NCI-H128 (cell line): ENCODE measurements at regions not wholly inside any gene's neighbourhood (a gene's known extent, or its start where the extent isn't known, plus 50 kb on each side); places are given as distances from the start of the nearest gene placed in this dataset.
"Not testable (repeated sequence)": the region's sequence is repeated elsewhere in the genome, so short reads cannot be mapped to it uniquely, and the experiment has no call there.

Experiments used
- DNase-seq: peaks from one replicate; lab custom pipeline; 2025; ENCODE audit not compliant: unreplicated experiment; lab: John Stamatoyannopoulos, UW

- no peak for DNase-seq
Measured at GRCh38 chr1:181324797-181325616, 158.3 kb upstream of the CACNA1E start.

- DNase-seq, result not testable (repeated sequence)
Measured at GRCh38 chr1:181325765-181326164, 157.6 kb upstream of the CACNA1E start.

DNA sequence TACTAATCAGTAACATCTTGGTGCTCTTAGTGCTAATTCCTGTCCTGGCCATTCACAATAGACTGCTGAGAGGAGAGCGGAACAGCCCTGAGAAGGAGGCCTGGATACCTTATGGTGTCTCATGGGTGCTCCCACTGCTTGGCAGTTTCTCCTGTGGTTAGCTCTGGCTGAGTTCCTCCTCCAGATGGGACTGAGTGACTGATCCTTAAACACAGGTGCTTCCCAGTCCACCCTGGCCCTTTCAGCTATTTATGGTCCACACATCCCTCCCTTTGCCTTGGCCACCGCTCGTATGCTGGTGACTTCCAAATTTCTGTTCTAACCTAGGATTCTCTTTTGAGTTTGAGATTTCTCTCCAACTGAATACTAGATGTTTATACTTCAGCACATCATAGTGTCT is 157.0 kb upstream of the CACNA1E start:
- no peak for DNase-seq

- DNase-seq, result no peak
Measured at GRCh38 chr1:181327796-181328195, 155.5 kb upstream of the CACNA1E start.

DNA sequence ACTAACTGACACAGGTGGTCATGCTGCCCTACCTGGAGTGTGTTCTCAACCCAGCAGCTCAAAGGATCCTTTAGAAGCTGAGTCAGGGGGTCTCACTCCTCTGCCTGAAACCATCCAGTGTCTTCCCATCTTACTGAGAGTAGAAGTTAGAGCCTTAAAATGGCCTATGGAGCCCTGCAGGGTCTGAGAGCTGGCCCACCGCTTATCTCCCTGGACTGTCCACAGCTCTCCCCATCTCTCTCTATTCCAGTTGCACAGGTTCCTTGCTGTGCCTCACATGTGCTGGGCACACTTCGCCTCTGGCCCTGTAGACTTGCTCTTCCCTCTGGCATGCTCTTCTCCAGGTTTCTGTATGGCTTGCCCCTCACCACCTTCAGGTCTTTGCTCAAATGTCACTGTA is 148.6 kb upstream of the CACNA1E start:
- no peak for DNase-seq

GRCh38 chr1:181335631-181336030 is 147.7 kb upstream of the CACNA1E start:
- no peak for DNase-seq

- no peak for DNase-seq
Measured at GRCh38 chr1:181341026-181341632, 142.2 kb upstream of the CACNA1E start.

DNA sequence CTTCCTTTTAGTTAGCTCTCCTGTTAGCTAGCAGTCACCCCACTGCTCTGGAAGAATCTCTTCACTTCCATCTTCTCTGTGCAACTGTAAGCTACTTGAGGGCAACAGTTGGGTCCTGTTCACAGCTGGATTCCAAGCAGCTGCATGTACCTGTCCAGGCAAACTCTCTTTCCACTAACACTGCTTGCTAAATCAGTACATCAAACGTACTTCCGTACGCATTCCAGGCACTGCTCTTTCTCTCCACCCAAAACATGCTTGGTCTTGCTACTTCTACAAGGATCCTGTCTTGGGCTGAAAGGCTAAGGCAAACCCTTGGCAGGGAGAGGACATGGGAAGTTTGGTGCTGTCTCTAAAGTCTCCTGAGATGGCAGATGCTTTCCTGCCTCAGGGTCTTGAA is 139.2 kb upstream of the CACNA1E start:
- DNase-seq, result no peak

DNA sequence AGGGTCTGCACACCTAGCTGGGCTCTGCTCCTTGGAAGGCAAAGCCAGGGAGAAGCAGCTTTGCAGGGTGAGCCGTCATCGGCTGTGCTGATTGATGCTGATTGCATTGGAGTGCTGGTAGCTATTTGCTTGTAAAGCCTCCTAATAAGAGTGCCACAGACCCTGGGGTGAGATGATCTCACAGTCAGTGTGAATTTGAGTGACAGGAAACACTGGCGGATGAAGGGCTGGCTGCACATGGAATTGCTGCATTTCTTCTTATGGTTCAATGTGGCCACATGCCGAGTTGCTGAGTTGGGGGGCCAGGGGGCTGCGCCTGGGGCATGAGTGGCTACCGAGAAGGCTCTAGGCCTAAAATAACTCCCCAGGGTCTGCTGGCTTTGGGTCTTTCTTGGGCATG is 138.2 kb upstream of the CACNA1E start:
- no peak for DNase-seq

DNA sequence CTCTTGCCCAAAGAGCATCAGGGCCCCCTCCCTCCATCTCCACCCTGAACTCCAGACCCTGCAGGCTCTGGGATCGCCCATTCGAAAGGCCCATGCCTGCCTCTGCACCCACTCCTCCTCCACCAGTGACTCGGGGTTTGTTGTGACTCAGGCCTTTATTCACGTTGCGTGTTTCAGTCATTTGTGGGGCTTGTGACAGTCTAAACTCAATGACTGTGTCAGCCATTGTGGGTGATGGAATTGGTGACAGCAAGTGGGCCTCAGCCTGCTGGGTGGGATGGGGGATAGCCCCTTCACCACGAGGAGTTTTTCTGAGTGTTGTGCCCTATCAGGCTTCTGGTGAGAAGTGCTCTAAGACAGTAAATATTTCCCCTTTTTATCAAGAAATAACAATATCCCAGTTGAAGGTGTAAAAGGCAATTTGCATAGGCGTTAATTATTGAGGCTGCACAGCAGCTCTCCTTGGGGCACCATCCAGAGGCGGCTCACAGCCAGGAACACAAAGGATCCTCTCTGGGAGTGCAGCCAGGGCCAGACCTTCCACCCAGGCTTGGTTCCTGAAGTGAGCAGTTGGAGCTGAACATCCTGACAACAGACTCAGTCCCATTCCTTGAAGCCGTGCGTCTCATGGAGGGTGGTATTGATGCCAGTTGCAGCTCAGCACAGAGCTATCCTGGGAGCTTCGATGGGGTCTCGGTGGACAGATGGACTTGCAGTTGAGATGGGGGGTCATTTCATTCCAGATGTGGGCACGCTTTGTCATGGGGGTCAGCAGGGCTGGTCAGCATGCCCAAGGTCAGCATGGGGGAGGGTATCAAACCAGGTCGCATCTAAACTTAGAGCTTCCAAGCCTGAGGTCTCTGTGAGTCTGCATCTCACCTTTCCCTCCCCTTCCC is 135.6 kb upstream of the CACNA1E start:
- no peak for DNase-seq

DNA sequence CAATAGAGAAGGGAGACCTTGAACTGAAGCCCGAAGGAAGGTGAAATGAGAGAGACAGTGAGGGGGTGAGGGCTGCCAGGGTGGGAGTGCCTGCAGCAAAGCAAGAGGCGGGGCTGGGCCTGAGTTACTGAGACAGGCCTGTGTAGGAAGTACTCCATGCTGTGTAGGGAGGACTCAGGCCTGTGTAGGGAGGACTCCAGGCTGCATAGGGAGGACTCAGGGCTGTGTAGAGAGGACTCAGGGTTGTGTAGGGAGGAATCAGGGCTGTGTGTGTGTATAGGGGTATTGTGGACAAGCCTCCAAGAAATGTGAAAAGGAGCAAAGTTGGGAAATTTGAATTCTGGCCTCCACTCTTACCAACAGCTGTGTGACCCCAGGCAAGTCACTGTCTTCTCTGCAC is 133.8 kb upstream of the CACNA1E start:
- DNase-seq, result no peak

- no peak for DNase-seq
Measured at GRCh38 chr1:181350131-181350530, 133.2 kb upstream of the CACNA1E start.

DNA sequence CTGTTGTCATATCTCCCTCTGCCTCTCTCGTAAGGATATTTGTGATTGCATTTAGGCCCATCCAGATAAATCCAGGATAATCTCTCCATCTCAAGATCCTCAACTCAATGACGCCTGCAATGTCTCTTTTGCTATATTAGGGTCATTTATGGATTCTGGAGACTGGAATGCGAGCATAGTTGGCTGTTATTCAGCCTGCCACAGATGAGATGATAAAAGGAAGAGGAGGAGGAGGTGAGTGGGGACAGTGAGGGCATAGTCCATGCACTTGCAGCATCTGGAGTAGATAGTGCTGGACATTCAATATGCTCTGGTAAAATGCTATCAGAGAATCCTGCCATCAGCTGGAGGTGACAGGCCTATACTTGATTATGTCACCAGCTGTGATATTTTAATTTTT is 131.6 kb upstream of the CACNA1E start:
- no peak for DNase-seq

DNA sequence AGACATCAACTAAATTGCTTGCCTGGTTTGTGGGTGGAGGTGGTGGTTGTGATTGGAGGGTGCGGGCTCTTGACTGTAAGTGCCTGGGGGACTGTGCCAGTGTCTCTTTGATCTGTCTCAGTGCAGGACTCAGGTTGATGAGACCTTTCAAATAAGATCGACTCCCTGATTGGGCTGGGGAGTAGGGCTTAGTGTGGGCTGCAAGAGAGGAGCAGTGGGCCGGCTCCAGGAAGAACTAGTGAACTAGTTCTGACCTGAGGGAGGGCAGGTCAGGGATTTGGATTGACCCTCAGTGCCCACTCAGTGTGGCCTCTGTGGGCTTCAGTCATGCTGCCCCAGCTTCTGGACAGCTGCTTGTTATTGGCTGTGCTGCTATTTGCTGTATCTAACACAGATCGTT is 130.6 kb upstream of the CACNA1E start:
- DNase-seq, result no peak

DNA sequence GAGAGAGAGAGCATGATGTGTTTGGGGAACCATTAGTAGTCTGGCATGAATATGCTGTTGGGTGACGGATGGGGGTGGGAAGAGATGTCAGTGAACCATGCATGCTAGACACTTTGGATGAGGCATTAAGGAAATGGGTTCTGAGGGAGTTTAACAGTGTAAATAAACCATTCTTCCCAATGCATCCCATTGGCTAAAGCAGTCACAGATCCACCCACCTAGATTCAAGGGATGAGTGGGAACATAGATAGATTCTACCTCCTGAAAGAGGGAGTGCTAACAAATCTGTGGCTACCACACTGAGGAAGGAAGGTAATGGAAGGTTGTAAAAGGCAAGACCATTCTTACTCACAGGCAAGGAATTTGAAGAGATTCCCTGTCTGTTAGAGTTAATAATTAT is 129.8 kb upstream of the CACNA1E start:
- no peak for DNase-seq

- DNase-seq, result no peak
Measured at GRCh38 chr1:181354865-181355264, 128.5 kb upstream of the CACNA1E start.

DNA sequence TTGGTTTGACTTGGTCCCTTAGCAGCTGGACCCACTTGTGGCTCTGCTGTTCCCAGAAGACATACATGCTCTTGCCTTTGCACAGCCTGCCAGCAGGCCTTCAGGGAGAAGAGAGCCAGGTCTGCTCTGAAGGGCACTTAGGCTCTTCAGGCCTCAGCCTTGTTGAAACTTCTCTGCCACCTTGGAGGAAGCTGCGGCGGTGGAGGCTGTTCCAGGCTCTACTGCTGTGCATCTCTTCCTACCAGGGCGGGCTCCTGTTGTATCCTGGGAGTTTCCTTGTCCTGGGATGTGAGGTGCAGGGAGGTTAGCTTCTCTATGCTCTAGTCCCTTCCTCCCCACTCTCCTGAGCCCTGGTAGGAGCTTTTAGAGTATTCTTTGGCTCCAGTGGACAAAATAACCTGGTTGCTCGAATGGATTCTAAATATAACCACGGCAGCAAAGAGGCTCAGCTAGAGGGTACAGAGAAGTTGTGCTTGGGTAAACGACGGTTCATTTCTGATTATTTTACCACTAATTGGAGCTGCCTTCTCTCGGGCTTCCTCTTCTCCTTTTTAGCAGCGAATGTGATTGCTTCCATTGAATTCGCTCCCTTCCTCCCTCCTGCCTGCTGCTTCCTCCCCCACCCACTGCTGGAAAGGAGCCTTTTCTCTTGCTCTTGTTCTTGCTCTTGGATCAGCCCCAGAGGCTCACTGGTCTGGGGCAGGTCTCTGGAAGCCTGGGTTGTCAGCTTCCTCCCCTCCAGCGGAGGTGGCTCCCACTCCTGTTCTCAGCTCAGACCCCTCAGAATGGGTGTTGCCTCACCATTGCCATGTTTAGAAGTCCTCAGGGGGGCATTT is 126.6 kb upstream of the CACNA1E start:
- DNase-seq, result no peak

DNA sequence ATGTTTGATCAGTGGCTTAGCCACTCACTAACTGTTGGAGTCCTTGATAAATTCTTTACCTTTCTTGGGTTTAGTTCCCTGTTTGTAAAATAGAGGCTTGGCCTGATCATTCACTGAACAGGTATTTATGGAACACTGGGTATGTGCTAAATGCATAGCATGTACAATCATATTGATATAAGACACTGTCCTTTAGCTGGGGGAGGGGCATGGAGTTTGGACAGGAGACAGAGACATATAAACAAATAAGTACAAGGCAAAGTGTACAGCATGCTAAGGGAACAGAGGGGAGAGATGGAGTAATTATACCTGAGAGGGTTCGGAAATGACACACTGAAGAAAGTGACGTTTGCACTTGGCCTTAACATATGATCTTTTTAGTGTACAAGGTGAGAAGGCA is 124.3 kb upstream of the CACNA1E start:
- no peak for DNase-seq

DNA sequence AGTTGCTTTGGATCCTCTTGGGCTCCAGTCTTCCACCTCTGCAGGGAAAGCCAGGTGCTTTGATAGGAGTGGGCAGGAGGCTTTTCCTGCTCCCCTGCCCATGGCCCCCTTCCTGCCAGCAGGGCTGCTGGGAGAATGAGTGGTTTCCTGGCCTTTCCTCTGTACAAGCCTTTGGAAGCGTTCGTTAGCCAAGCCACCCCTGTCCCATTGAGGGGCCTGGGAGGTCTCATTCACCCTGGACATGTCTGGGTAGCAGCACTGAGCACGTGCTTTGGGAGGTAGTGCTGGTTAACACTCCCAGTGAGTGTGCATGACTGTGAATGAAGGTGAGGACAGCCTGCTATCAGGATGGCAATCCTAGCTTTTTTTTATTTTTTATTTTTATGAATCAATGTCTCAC is 118.5 kb upstream of the CACNA1E start:
- DNase-seq, result no peak

- no peak for DNase-seq
Measured at GRCh38 chr1:181366910-181367309, 116.4 kb upstream of the CACNA1E start.

GRCh38 chr1:181369416-181369815 is 113.9 kb upstream of the CACNA1E start:
- DNase-seq, result no peak
